GM18505 (cell line): ENCODE measurements at regions not wholly inside any gene's neighbourhood (a gene's known extent, or its start where the extent isn't known, plus 50 kb on each side); places are given as distances from the start of the nearest gene placed in this dataset.

Experiments
- ATAC-seq: cut with Tn5 transposase; IDR thresholded peaks from one replicate; pipeline ENCODE4 v1.9.1; 2021; ENCODE audit not compliant: unreplicated experiment
- POLR2A ChIP-seq: IDR thresholded peaks from 4 replicates; pipeline ENCODE4 v1.6.1; 2011; ENCODE audit warnings: borderline replicate concordance; ENCODE audit not compliant: insufficient read depth, insufficient read length; ENCODE audit errors: extremely low read depth

DNA sequence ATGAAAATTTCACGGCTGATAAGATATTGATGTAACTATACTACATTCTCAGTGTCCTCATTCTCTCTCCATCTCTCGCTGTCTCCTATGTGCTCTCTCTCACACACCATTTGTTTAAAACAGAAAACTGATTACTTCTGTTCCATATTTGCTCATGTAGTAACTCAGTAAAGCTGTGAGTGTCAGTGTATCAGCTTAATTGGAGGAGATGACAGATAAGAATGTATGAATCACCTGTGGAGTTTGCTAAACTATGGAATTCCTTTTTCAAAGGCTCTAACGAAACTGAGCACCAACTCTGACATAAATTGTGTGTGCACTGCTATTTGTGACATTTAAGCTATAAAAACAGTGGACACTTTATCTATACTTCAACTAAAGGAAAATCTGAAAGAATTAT is 1080.0 kb downstream of the DSC3 start:
- ATAC-seq: no peak
- no peak for TF ChIP-seq POLR2A

GRCh38 chr18:29960539-29960938 is 1082.0 kb downstream of the DSC3 start:
- no peak for TF ChIP-seq POLR2A
- ATAC-seq: no peak

GRCh38 chr18:29930231-29930630 is 1112.3 kb downstream of the DSC3 start:
- ATAC-seq: no peak
- no peak for TF ChIP-seq POLR2A

- TF ChIP-seq POLR2A: no peak
- ATAC-seq: no peak
These were observed 1114.5 kb downstream of the DSC3 start for GRCh38 chr18:29928081-29928480.

DNA sequence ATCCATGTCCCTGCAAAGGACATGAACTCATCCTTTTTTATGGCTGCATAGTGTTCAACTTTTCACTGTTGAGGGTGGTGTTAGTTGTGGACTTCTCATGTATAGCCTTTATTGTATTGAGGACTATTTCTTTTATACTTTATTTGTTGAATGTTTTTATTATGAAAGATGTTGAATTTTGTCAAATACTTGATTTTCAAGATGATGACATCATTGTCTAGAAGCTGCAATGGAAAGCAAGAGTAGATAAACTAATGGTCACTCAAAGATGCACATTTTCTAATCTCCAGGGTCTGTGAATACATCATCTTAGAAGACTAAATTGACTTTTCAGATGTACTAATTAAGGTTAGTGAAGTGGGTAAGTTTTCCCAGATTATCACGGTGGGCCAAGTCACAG is 1117.0 kb downstream of the DSC3 start:
- TF ChIP-seq POLR2A: no peak
- no peak for ATAC-seq

DNA sequence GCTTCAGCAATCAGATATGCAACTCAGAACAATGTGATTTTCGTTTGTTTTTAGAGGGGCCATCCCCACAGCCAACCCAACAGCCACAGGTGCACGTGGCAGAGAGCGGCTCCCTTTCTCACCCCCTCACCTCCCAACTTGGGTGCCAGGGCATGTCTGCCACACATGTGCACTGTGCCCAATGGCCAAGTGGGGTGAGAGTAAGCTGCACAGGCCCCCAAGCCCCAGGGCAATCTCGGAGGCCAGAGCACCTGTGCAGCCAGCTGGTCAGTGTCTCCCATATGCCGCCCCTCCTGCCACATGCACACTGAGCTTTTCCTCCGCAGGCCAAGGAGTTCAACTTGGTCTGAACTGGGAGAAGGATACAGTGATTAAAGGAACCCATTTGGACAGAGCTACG is 1130.2 kb downstream of the DSC3 start:
- ATAC-seq: no peak
- no peak for TF ChIP-seq POLR2A

DNA sequence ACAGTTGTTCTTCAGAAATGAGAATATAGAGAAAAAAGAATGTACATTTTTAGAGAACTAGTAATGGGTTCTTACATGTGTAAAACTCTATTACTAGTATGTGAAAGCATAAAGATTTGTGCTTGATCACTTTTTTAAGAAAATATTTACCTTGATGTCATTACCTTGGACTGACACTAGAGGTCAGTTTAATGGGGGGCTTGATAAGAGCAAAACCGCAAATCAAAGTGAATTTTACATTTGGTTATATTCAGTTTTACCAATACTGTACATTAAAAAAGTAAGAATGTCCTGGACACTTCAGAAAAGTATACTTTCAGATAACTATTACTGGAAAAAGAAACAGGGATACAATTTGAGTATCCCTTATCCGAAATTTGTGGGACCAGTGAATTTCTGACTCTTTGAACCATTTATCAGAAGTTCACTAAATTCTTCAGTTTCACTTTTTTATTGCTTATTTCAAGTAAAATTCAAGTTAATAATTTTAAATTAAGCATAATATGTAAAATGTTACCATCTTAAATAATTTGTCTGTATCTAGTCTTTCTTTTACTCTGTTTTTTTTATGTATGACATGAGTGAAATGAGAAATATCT is 1149.5 kb downstream of the DSC3 start:
- ATAC-seq: no peak
- TF ChIP-seq POLR2A: no peak

- no peak for TF ChIP-seq POLR2A
- ATAC-seq: no peak
These were observed 1159.4 kb downstream of the DSC3 start for GRCh38 chr18:29883114-29883513.

DNA sequence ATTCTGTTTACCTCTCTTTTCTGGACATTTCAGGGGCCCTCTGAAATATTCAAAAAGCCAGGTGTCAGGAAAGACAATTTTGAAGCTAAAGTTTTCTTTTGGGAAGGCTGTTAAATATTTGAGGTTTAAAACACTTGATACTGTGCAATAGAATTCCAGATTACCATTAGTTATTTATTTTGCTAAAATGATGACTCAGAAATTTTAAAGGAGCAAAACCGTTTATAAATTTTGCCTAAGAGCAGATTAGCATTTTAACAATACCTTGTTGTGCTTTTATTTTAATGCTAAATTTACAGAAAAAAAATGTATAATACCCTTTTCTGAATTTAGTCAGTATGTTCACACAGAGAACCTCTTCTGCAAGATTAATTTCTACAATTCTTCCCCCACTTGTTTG is 1159.9 kb downstream of the DSC3 start:
- no peak for ATAC-seq
- TF ChIP-seq POLR2A: no peak

DNA sequence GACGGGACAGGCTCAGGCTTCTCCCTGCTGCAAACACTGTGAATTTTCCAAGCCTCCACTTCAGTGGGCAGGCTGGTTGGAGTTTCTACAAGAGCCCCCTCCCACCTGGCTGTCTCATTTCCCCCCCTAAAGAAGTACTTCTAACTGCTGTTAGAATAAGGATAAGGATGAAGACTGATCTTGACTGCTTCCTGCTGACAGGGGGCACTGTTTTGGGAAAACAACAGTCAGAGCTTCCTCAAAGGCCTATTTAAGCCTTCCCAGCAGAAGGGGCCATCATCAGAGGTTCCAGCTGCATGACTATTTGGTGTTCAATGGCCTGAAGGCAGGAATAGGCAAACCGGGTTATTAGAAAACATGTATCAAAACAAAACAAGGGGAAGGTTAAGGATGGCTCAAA is 1162.8 kb downstream of the DSC3 start:
- no peak for TF ChIP-seq POLR2A
- no peak for ATAC-seq

DNA sequence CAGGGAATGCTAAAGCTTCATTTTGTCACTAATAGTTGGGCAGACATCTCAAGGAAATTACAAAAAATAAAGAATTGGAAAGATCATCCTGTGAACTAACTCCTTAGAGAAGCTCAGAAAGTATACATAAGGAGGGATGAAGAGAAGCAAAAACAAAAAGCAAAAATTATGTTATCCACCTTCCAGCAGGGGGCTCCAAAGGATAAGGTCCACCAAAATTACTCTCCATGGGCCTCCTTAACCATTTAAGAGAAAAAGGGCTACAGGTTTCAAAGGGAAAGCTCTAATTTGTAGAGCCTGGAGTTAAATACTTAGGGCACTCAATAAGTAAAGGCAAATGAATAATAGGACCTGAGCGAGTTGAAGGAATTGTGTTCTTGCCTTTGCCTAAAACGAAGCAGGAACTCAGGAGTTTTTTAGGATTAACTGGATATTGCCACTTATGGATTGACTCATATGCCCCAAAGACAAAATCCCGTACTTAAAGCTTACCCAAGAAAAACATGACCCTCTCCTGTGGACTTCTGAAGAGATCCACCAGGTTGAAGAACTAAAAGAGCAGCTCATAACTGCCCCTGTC is 1167.9 kb downstream of the DSC3 start:
- ATAC-seq: no peak
- no peak for TF ChIP-seq POLR2A

DNA sequence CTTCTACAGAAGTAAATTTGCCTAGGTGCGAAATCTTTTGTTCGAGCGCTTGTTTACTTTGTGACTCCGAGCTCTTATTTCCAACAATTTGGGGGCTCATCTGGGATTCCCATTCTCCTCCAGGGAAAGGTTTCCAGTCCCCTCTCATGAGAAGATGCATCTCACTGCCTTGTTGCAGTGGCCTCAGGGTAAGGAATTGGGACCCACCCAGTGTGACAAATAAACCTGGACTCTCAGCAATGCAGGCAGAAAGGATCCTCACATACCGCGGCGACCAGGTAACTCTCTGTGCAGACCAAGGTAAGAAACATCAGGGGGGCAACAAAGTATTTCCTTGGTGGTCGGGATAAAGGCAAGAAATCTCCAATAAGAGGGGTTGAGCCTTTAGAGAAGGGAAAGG is 1169.3 kb downstream of the DSC3 start:
- no peak for ATAC-seq
- no peak for TF ChIP-seq POLR2A

GRCh38 chr18:29871246-29871645 is 1171.3 kb downstream of the DSC3 start:
- no peak for ATAC-seq
- TF ChIP-seq POLR2A: no peak

- TF ChIP-seq POLR2A: no peak
- ATAC-seq: no peak
These were observed 1179.7 kb downstream of the DSC3 start for GRCh38 chr18:29862824-29863223.

DNA sequence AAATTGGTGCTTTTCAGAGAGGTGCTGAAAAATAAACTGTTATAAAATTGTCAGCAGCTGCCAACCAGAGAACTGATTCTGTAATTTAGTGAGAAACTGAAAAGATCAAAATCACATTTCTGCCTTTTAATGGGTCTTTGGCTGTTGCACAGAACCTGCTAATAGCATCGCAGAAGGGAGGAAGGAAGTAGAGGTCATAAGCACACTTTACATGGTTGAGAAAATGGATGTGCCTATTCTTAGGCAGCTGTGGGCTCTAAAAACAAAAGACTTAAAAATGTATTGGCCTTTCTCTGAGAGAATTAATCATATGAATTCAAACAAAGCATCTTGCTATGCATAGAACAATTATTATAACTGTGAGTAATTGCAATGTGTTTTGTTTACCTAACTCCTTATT is 1186.9 kb downstream of the DSC3 start:
- no peak for TF ChIP-seq POLR2A
- no peak for ATAC-seq
